ENCODE measurements at regions not wholly inside any gene's neighbourhood (a gene's known extent, or its start where the extent isn't known, plus 50 kb on each side); places are given as distances from the start of the nearest gene placed in this dataset.

DNA sequence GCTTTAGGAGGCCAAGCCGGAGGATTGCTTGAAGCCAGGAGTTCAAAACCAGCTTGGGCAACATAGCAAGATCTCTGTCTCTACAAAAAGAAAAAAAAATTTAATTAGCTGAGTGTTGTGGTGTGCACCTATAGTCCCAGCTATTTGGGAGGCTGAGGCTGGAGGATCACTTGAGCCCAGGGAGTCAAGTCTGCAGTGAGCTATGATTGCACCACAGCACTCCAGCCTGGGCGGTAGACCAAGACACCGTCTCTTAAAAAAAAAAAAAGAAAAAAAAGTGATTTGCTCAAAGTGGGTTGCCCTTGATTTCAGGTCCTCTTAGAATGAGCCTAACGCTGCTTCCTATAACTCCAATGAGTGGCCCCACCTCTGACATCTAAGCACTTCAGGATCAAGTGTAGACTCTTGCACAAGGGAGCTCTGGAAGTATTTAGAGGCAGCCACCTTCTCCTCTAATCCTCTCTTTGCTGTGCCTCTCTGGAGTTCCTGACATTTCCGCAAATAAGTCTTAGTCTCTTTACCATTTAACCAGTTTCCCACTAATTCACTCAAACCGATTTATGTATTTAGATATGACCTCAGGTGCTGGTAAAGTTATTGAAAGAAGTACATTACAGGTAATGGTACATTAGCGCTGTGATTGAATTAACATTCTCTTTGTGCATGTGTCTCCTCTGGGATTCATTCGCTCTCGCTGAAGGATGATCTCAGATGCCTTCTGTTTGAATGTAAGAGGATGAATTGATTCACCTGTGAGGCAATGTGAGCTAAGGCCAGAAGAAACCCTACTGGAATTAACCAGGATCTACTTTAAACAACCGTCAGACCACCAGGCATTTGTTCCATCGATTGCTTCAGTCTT lies 60.8 kb upstream of the CELF2 start:
- ATAC-seq (no peak), DNase-seq (no peak)

DNA sequence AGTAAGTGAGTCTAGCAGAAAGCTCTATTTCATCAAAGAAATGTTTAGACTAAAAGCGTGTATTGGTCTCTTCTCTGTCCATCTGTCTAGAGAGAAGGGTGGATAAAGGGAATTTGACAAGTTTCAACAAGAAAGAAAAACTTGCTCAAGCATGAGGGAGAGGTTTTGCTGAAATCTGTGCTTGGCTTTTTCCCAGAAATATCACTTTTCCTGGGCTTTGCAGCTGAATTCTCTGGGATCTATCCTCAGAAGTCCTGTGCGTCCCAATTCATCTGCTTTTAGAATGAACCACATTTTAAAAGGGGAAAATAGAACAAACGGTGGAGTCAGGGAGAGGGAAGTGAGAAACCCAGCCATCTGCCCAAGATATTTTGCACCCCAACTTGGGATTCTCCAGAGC lies 59.6 kb upstream of the CELF2 start:
- ATAC-seq (no peak), DNase-seq (no peak)

DNA sequence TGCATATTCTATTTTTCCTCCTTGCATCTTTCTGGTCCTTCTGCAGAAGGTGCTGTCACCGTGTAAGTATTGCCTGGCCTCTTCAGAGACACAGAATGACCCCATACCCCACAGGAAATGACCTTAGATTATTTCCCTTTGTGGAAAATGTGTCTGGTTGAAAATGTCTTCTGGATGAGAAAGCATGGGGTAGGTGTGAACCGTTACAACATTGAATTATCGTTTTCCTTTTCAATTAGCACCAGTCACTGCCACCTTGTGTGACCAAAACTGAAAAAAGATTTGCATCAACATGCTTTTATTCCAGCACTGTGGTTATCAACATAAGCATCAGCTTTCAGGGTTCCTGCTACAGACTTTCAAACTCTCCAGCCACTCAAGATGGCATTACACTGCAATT lies 58.0 kb upstream of the CELF2 start:
- ATAC-seq (peak; percentile 55), DNase-seq (no peak)

DNA sequence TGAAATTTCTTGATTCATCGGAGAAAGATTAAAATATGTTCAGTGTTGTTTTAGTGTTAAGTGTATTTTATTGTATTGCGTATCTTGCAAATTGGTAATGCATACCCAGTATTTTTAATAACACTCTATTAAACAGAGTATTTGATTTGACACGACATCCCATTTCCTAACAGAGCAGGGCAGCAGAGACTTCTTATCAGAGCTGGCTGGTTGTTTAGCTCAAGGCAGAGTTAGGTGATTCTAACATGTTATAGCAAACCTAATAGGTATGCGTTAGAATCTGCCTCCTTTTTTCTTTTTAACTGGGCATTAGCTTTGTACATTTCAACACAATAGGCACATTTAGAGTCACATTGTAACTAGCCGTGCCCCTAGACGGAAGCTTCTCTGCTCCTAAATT lies 57.1 kb upstream of the CELF2 start:
- ATAC-seq, result no peak

DNA sequence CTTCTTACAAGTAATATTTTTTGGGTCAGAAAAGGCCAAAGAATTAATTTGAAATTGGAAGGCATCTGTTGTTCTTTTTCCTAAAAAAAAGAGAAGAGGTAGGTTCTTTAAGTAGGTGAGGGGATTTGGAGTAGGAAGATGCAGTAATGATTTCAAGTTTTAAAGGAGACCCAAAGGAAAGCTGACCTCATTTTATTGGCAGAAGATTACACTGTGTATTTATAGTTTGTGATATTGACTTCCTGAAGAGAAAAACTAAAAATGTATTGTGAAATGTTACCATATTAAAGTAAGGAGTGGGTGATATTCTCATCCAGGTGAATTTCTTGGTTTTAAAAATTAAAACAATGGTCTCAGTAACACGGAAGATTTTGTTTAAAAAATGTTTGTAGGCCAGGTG lies 56.6 kb upstream of the CELF2 start:
- ATAC-seq (no peak), DNase-seq (no peak)

More for the DNA sequence above, 57.1 kb upstream of the CELF2 start:
- DNase-seq, result no peak

DNA sequence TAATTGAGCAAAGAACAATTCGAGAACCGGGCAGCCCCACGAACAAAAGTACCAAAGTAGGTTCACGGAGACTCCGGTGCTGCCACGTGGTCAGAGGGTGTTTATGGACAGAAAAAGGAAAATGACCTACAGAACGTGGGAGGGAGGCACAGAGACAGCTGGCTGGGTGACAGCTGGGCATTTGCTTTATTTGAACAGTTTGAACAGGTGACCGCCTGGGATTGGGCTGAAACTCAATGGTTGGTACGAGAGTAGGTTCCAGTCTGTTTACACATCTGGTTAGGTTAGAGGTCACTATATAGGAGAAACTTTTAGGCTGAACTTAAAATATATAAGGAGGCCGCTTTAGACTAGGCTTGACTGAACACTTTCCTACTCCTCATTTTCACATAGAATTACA lies 50.6 kb upstream of the CELF2 start:
- DNase-seq (no peak), ATAC-seq (no peak)

DNA sequence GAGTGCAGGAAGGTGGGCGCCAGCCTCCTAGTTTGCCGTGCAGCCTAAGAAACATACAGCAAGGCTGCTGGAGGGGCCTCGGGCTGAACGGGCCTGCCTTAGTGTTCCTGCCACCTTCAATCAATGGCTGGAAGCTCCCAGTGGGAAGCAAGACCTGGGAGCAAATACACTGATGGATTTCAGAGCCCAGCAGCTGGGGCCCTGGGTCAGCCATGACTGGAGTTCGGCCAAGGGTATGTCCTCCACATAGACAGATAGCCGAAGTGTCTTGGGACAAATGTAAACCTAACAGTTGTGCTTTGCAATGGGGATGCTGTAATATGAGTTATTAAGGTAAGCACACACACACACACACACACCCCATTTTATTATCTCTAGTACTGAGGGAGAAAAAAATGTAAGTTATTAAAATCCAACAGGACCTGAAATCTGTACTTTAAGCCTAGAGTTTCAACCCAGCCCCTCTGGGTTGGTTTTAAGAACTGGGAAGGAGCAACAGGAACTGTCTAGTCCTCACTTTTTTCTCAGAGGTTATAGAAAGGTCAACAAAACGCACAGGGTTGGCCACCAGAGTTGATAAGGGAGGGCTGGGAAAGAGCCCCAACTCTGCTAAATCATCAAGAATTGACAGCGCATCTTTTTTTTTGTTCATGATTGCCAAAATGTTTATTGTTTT lies 50.0 kb upstream of the CELF2 start:
- ATAC-seq (no peak), DNase-seq (no peak)

Data from stimulated activated naive CD8-positive, alpha-beta T cell treated with anti-CD3 and anti-CD28 coated beads, Interleukin-15, Interleukin-2, amounts not matched to agents 100 U/mL and 50 U/mL, for 24 hours (primary cell).